Neural progenitor cell (in vitro differentiated cells): ENCODE measurements at regions not wholly inside any gene's neighbourhood (a gene's known extent, or its start where the extent isn't known, plus 50 kb on each side); places are given as distances from the start of the nearest gene placed in this dataset.

Experiments used
- DNase-seq: peaks from one replicate; pipeline ENCODE4 v3.0.0-alpha.2; 2016; ENCODE audit warnings: low spot score
- H2AFZ ChIP-seq: fragments of 200-600 bp; sonication (generic); replicated peaks from 2 replicates; pipeline ENCODE4 v1.6.1; 2016; ENCODE audit warnings: antibody characterized with exemption
- H3F3A ChIP-seq: fragments of 200-600 bp; sonication (generic); 2 replicates; pipeline ENCODE4 v1.6.1; 2016; ENCODE audit warnings: antibody characterized with exemption, low read depth
- H3K27ac ChIP-seq: fragments of 200-600 bp; sonication (generic); 2 replicates; pipeline ENCODE4 v1.5.1; 2016; ENCODE audit warnings: mild to moderate bottlenecking
- H3K27me3 ChIP-seq: fragments of 200-600 bp; sonication (generic); 2 replicates; pipeline ENCODE4 v1.6.1; 2016; ENCODE audit warnings: mild to moderate bottlenecking, moderate library complexity
- H3K36me3 ChIP-seq: fragments of 200-600 bp; sonication (generic); 2 replicates; pipeline ENCODE4 v1.5.1; 2016
- H3K4me1 ChIP-seq: fragments of 200-600 bp; sonication (generic); 2 replicates; pipeline ENCODE4 v1.6.1; 2016; ENCODE audit warnings: mixed run types
- H3K4me2 ChIP-seq: fragments of 200-600 bp; sonication (generic); 2 replicates; pipeline ENCODE4 v1.6.1; 2016
- H3K4me3 ChIP-seq: fragments of 200-600 bp; sonication (generic); 2 replicates; pipeline ENCODE4 v1.5.1; 2016
- H3K79me2 ChIP-seq: fragments of 200-600 bp; sonication (generic); 2 replicates; pipeline ENCODE4 v1.6.1; 2016; ENCODE audit warnings: low read depth
- H3K9ac ChIP-seq: fragments of 200-600 bp; sonication (generic); 2 replicates; pipeline ENCODE4 v1.6.1; 2016
- H3K9me3 ChIP-seq: fragments of 200-600 bp; sonication (generic); 2 replicates; pipeline ENCODE4 v1.5.1; 2016; ENCODE audit warnings: low read depth
- H4K20me1 ChIP-seq: fragments of 200-600 bp; sonication (generic); 2 replicates; pipeline ENCODE4 v1.6.1; 2016; ENCODE audit warnings: low read depth
- H3K27ac Mint-ChIP-seq: 3 replicates; pipeline ENCODE4 v1.8.0; 2021; ENCODE audit warnings: mixed read lengths
- H3K27me3 Mint-ChIP-seq: 2 replicates; pipeline ENCODE4 v1.8.0; 2022; ENCODE audit warnings: low read depth, mild to moderate bottlenecking, inconsistent platforms, moderate library complexity, mixed read lengths; ENCODE audit not compliant: insufficient read depth
- H3K36me3 Mint-ChIP-seq: 3 replicates; pipeline ENCODE4 v1.8.0; 2021; ENCODE audit warnings: mixed read lengths
- H3K4me1 Mint-ChIP-seq: 3 replicates; pipeline ENCODE4 v1.8.0; 2021; ENCODE audit warnings: mixed read lengths
- H3K4me3 Mint-ChIP-seq: 3 replicates; pipeline ENCODE4 v1.8.0; 2021; ENCODE audit warnings: mild to moderate bottlenecking, moderate library complexity, mixed read lengths
- H3K9me3 Mint-ChIP-seq: 3 replicates; pipeline ENCODE4 v1.8.0; 2020; ENCODE audit warnings: mixed read lengths
- CTCF ChIP-seq: fragments of 200-600 bp; sonication (generic); IDR thresholded peaks from 2 replicates; pipeline ENCODE4 v1.5.1; 2017; ENCODE audit warnings: antibody characterized with exemption, mild to moderate bottlenecking
- EZH2 ChIP-seq: fragments of 200-600 bp; sonication (generic); IDR thresholded peaks from 2 replicates; pipeline ENCODE4 v1.6.1; 2017; ENCODE audit warnings: antibody characterized with exemption, mild to moderate bottlenecking, moderate library complexity
- EZH2phosphoT487 ChIP-seq: fragments of 200-600 bp; sonication (generic); IDR thresholded peaks from 2 replicates; pipeline ENCODE4 v1.6.1; 2017; ENCODE audit warnings: antibody characterized with exemption

- no peak overlapping the region for H3K27ac Mint-ChIP-seq
- H3K9ac ChIP-seq = no peak overlapping the region
- H2AFZ ChIP-seq = no peak overlapping the region
- no peak overlapping the region for H3K4me3 ChIP-seq
- H3K27me3 Mint-ChIP-seq = peaks cover 4% of the 10 kb centered on the region
- no peak for DNase-seq
- H3K9me3 ChIP-seq = no peaks in the 10 kb centered on the region
- H3K4me1 ChIP-seq = no peaks in the 10 kb centered on the region
- no peaks in the 10 kb centered on the region for H3K36me3 ChIP-seq
- no peak overlapping the region for H3K27ac ChIP-seq
- H4K20me1 ChIP-seq = no peaks in the 10 kb centered on the region
- no peaks in the 10 kb centered on the region for H3K36me3 Mint-ChIP-seq
- H3K9me3 Mint-ChIP-seq = no peaks in the 10 kb centered on the region
- peaks cover 7% of the 10 kb centered on the region for H3K4me1 Mint-ChIP-seq
- H3K79me2 ChIP-seq = no peaks in the 10 kb centered on the region
- TF ChIP-seq EZH2phosphoT487 = no peak
- no peak for TF ChIP-seq CTCF
- no peak for TF ChIP-seq EZH2
- H3K27me3 ChIP-seq = no peaks in the 10 kb centered on the region
- no peaks in the 10 kb centered on the region for H3F3A ChIP-seq
- H3K4me2 ChIP-seq = no peak overlapping the region
- no peak overlapping the region for H3K4me3 Mint-ChIP-seq
These were observed 80.2 kb upstream of the BCL11A start for GRCh38 chr2:60633615-60634014.

- H4K20me1 ChIP-seq = no peaks in the 10 kb centered on the region
- H3K27me3 ChIP-seq = no peaks in the 10 kb centered on the region
- H3K27ac ChIP-seq = no peak overlapping the region
- no peaks in the 10 kb centered on the region for H3K4me1 ChIP-seq
- no peak overlapping the region for H3K4me3 Mint-ChIP-seq
- no peak for DNase-seq
- no peaks in the 10 kb centered on the region for H3K9me3 Mint-ChIP-seq
- H3K79me2 ChIP-seq = no peaks in the 10 kb centered on the region
- H3K9ac ChIP-seq = no peak overlapping the region
- no peaks in the 10 kb centered on the region for H3K36me3 Mint-ChIP-seq
- H3K4me1 Mint-ChIP-seq = peaks cover 7% of the 10 kb centered on the region
- H3K4me3 ChIP-seq = no peak overlapping the region
- H3K27ac Mint-ChIP-seq = no peak overlapping the region
- H2AFZ ChIP-seq = no peak overlapping the region
- peaks cover 4% of the 10 kb centered on the region for H3K27me3 Mint-ChIP-seq
- no peaks in the 10 kb centered on the region for H3K36me3 ChIP-seq
- H3K9me3 ChIP-seq = no peaks in the 10 kb centered on the region
- TF ChIP-seq CTCF = no peak
- H3K4me2 ChIP-seq = no peak overlapping the region
- no peaks in the 10 kb centered on the region for H3F3A ChIP-seq
These were observed 81.0 kb upstream of the BCL11A start for GRCh38 chr2:60634438-60634837.

GRCh38 chr2:60641811-60642788, 88.6 kb upstream of the BCL11A start:
- Mint-ChIP-seq H3K27me3 (peaks cover 5% of the 10 kb centered on the region), H3K4me1 (no peaks in the 10 kb centered on the region), H3K9me3 (no peaks in the 10 kb centered on the region), H3K4me3 (peak overlapping the region; percentile 39), H3K27ac (no peak overlapping the region), H3K36me3 (no peaks in the 10 kb centered on the region)
- H3K79me2 ChIP-seq = no peaks in the 10 kb centered on the region
- H3K4me2 ChIP-seq = no peak overlapping the region
- H3F3A ChIP-seq = no peaks in the 10 kb centered on the region
- no peak for TF ChIP-seq EZH2phosphoT487
- peak; percentile 90 for TF ChIP-seq CTCF
- no peaks in the 10 kb centered on the region for H4K20me1 ChIP-seq
- H3K27me3 ChIP-seq = no peaks in the 10 kb centered on the region
- no peak overlapping the region for H3K27ac ChIP-seq
- H3K4me3 ChIP-seq = no peak overlapping the region
- H3K9me3 ChIP-seq = no peaks in the 10 kb centered on the region
- DNase-seq = peak; percentile 83
- no peak overlapping the region for H3K9ac ChIP-seq
- no peaks in the 10 kb centered on the region for H3K4me1 ChIP-seq
- H3K36me3 ChIP-seq = no peaks in the 10 kb centered on the region
- no peak overlapping the region for H2AFZ ChIP-seq
